GM21390 (cell line): ENCODE measurements at regions not wholly inside any gene's neighbourhood (a gene's known extent, or its start where the extent isn't known, plus 50 kb on each side); places are given as distances from the start of the nearest gene placed in this dataset.
"Not testable (repeated sequence)": the region's sequence is repeated elsewhere in the genome, so short reads cannot be mapped to it uniquely, and the experiment has no call there.

ENCODE experiments used
- ATAC-seq: cut with Tn5 transposase; IDR thresholded peaks from one replicate; pipeline ENCODE4 v1.9.1; 2021; ENCODE audit not compliant: unreplicated experiment

DNA sequence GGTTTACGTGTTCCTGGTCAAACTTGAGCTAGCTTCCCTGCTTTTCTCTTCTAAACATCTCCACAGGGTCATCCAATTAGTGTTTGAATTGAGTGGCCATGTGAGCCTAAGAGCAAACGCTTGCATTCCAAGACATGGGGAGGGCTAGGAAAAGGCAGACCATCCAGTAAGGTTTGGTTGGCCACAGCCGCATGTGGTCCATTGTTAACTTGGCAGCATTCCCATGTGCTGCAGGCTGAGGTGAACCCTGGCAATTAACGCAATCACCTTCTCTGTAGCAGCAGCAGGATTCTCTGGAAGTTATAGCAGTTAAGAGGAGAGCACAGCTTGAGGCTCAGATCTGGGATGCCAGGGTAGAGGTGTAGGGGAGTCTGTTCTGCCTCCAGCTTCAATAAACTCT, 502.2 kb upstream of the LMCD1 start:
- ATAC-seq = no peak

DNA sequence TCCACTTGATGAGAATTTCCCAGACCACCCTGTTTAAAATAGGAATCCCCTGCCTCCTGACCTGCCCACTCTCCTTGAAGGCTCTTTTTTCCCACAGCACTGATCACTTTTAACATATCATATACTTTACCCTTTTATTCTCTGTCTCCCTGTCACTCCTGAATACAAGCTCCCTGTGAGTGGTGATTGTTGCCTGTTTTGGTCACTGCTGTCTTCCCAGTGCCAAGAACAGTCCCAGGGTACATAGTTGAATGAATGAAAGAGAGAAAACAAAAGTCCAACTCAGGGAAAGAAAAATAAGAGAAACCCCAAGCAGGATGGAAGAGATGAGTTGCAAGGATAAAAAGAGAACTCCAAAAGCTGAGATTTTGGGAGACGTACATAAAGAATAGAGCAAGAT, 500.3 kb upstream of the LMCD1 start:
- ATAC-seq = no peak

DNA sequence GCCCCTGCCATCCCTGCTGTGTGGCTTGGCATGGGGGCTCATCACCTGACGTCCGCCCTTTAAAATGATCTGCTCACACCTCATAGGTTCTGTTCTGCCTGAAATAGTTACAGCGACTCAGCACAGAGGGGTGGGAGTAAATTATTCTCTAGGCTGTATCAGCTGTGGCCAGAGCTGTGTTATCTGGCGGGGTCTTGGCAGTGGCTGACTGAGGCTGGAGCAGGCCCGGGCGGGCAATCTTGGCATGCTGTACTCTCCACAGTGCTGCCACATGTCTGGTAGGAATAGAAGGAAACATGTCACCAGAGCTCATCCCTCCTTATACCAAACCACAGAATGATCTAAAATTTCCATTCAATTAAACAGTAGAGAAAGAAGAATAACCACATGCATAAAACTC, 499.9 kb upstream of the LMCD1 start:
- no peak for ATAC-seq

DNA sequence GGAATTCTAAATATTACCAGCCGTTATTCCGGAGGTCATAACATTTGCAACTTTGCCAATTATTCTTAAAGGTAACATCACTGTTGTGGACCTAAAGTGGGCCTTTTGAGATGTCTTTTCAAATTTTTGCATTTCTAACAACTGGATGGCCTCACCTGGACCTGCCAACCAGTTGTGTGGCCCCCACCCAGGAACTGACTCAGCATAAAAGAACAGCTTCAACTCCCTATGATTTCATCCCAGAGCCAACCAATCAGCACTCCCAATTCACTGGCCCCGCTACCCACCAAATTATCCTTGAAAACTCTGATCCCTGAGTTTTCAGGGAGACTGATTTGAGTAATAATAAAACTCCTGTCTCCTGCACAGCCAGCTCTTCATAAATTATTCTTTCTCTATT, 489.7 kb upstream of the LMCD1 start:
- no peak for ATAC-seq

DNA sequence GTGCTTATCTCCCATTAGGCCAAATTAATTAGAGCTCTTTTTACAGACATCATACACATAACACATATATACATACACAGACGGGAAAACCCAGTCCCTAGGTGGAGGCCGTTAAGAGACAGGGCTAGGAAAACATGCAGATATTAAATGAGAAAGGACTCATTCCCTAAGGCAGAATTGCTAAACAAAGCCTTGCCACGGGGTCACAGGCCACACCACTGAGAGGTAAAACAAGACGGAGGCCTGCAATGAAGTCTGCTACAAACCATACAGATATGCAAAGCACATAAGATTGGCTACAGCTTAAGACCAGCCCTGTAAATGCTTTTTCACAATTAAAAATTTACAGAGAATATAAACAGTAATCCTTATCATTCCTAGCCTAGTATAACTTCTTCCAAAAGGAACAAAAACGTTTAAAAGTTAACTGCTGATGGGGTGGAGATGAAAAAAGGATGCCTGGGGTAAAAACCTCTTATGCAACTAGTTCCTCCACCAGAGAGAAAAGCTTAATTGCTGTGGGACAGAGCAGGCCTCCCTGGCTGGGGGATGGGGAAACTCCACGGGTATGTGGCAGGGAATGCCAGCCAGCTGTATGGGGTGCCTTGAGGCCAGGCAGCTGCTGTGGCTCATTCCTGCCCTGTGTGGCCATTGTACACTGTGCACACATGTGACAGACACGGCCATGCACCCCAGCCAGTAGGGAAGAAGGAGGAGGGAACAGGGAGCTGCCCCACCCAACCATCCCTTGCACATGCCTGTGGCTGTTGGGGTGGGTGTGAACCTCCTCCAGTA, 481.4 kb upstream of the LMCD1 start:
- ATAC-seq = no peak

DNA sequence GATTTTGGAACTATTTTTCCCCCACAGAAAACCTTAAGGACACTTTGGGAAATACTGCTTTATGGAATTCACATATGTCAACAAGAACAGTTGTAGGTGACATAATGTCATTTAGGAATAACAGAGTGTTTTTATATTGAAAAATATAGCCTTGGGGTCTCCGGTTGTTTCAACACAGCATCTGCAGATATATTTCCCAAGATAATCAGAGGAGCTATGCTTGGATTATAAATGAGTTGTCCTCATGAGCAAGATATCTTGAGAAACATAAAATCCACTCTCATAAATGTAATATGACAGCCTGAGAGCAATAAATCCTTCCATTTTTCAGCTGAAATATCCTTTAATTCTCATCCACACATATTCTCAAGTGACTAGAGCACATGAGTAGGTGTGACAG, 473.7 kb upstream of the LMCD1 start:
- ATAC-seq = no peak

DNA sequence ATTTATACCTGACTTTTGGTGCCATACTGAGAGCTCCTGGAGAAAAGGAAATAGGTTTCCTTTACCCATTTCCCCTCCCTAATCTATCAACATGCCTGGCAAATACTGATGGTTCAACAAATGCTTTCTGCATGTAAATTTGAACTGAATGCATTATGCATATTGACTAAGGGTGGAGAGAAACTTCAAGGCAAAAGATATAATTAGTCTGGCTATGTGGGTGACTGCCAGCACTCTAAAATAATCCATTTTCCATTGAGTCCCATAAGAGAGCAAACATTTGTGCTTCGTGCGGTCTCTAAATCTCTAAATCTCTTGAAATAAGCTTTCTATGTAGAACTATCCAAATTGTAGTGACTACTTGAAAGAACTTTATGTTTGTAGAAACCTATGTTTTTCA, 451.3 kb upstream of the LMCD1 start:
- ATAC-seq = no peak

DNA sequence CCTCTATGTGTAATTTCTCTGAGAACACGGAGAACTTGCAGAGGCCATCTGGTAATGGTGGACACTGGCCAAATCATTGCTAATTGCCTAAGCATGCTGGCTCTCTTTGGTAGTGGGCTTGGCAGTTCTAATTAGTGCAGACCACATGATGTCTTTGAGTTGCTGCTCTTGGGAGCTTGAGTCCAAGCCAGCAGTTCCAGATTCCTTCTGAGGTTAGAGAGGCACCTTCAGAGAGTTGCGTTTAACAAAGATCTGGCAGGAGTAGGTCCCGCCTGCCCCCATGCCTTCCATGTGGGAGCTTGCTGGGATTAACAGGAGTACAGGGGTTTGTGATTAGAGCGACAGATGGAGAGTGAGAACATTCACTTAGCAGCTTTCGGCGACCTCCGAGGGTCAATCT, 449.0 kb upstream of the LMCD1 start:
- no peak for ATAC-seq

DNA sequence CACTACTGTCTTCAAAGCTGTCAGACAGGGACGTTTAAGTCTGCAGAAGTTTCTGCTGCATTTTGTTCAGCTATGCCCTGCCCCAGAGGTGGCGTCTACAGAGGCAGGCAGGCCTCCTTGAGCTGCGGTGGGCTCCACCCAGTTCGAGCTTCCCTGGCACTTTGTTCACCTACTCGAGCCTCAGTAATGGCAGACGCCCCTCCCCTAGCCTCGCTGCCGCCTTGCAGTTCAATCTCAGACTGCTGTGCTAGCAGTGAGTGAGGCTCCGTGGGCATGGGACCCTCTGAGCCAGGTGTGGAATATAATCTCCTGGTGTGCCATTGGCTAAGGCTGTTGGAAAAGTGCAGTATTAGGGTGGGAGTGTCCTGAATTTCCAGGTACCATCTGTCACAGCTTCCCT, 433.5 kb upstream of the LMCD1 start:
- not testable (repeated sequence) for ATAC-seq

DNA sequence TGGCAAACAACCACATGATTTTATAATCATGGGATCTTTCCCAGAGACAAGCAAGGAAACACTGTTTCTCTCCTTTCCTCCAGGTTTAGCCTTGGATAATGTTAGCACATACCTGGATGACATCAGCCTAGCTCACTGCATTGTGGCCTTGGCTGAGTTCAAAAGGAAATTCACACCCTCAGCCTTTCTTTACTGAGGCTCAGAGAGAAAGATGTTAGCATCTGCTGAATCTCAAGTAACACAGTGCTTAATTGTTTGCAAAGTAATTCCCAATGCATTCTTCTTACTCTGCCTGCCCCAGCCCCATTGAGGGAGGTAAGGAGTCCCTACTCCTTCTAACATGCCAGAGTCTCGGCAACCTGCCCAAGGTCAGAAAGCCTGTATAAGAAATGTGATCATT, 432.2 kb upstream of the LMCD1 start:
- ATAC-seq = no peak

DNA sequence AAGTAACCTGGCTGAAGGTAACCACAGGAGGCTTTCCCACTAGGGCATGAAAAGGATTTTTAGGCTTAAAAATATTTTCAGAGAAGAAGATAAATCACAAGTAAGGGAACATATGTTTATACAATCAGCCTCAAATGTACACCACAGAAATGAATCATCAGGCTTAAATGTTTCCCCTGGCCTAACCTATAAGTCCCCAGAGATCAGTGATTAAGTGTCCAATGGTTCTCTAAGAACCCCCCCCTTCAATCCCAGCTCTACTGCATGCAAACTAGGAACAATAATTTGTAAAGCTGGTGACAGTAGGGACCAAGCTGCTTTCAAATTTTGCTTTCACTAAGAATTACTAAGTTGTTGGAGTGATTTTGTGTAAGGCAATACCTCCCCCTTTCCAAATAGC, 431.6 kb upstream of the LMCD1 start:
- no peak for ATAC-seq

DNA sequence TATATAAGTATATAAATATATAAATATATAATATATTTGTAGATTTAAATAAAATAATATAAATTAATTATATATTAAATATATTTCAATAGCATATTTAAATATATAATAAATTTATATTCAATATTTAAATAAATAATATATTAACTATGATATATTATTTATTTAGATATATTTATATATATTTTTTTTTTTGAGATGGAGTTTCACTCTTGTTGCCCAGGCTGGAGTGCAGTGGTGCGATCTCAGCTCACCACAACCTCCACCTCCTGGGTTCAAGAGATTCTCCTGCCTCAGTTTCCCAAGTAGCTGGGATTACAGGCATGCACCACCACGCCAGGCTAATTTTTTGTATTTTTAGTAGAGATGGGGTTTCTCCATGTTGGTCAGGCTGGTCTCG, 426.9 kb upstream of the LMCD1 start:
- ATAC-seq = not testable (repeated sequence)

DNA sequence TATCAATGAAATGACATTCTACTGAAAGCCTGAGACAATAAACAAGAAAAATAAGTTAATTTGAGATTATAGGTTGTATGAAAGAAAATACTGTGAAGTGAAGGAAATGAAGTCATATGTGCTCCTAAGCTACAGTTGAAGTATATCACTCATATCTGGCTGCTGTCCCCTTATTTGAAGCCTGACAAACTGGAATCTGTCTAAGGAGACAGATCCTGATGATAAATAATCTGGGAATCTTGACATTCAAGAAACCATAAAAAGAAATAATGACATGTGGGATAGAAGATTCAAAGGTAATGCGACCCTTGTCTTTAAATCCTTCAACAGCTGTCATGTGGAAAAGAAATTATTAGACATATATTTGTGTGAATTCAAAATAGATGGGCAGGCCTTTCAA, 424.5 kb upstream of the LMCD1 start:
- no peak for ATAC-seq

DNA sequence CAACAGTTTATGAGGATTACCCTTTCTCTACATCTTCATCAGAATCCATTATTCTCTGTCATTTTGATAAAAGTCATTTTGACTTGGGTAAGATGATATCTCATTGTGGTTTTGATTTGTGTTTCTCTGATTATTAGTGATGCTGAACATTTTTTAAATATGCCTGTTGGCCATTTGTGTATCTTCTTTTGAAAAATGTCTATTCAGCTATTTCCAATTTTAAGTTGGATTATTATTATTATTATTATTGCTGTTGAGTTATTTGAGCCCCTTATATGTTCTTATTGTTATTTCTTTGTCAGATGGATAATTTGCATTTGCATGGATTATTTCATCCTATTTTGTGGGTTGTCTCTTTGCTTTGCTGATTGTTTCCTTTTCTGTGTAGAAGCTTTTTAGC, 421.2 kb upstream of the LMCD1 start:
- ATAC-seq = no peak

DNA sequence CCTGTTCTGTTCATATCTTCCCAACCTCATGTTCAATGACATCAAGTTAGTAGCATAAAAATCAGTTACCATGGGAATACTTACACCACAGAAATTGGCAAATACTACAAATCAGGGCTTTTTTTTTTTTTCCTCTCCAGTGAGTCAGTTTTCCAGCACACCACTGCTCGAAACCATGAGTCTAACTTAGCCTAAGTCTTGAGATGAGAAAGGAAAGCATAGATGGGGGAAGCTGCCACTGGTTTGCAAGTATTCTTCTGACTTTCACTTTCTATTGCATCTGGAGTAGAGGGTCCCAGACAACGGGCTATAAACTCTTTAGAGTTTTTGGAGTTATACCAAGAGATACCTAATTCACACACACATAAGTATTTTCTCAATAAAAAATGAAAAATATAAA, 416.1 kb upstream of the LMCD1 start:
- ATAC-seq = no peak

DNA sequence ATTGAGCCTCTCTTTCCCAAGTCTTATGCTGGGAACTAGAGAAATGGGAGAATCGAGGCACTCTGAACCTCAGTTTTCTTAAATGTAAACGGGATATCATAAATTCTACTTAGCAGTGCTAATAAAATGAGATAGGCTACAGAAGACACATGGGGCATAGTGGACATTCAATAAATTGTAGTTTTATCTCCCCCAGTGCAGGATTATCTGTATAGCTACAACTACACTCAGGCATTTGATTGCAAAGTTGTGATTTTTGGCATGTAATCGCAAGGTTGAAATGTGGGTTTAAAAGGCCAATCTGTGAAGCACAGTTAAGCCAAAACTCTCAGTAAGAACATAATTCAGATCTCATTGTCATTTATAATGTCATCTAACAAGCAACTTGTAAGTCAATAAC, 413.7 kb upstream of the LMCD1 start:
- no peak for ATAC-seq

DNA sequence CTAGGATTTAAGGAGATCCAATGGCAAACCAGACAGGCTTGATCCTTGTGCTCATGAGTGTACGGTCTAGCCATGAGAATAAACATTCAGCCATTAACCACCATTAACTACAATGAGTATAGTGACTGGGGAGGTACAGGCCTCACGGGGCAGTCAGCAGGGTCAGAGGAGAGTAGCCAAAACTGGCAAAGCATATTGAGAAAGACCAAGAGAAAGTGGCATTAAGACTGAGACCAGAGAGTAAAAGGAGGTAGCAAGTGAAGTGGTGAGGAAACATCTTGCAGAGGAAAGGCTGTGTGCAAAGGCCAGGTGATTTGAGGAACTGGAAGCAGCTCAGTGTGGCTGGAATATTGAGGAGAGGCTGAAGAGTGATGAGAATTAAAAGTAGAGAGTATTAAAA, 407.2 kb upstream of the LMCD1 start:
- no peak for ATAC-seq

DNA sequence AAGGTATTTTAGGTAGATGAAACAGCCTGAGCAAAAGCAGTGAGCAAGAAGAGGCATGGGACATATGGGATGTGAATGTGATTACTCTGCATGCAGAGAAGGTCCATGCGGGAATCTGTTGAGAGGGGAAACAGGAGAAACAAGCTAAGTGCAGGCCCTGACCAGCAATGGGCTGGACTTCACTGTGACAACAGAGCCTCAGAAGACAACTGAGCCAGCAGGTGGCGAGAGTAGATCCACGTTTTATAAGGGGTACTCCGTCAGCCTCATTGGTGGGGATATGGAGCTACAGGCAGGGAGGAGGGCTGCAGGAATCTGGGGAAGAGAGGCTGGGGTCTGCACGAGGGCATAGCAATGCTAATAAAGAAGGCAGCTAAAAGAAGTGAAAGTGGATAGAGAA, 405.9 kb upstream of the LMCD1 start:
- ATAC-seq = no peak

DNA sequence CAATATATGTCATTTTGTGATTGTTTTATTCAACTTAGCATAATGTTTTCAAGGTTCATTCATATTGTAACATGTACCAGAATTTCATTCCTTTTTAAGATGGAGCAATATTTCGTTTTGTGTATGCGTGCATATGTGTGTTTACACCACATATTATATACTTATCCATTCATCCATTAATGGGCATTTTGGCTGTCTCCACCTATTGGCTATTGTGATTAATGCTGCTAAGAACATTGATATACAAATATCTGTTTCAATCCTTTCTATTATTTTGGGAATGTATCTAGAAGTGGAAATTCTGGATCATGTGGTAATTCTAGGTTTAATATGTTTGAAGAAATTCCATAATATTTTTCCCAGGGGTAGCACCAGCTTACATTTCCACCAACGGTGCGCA, 403.9 kb upstream of the LMCD1 start:
- no peak for ATAC-seq

DNA sequence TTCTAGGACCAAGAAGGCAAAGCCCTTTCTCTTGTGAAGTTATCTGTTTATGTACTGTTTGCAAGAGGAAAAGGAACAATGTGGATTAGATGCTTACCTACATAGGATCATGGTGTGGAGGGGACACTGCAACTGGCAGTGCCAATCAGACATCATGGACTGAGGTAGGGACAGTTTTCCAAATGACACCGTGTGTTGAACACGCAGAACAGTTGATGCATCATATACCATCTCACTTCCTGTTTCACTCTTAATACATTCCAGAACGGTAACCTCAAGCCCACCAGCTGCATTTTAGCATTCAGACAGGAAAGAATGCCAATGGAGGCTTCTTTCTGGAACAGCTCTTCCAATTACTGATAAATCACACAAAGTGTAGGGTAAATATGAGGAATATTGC, 397.7 kb upstream of the LMCD1 start:
- ATAC-seq = peak; percentile 65

DNA sequence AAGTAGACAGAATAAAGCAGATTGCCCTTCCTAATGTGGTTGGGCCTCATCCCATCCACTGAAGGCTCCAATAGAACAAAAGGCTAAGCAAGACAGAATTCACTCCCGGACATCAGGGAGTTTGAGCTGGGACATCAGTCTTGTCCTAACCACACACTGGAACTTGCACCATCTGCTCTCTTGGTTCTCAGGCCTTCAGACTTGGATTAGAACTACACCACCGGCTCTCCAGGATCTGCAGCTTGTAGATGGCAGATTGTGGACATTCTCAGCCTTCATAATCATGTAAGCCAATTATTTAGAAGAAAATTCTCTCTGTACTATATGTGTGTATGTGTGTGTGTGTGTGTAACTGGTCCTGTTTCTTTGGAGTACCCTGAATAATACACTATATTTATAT, 394.7 kb upstream of the LMCD1 start:
- ATAC-seq = no peak

DNA sequence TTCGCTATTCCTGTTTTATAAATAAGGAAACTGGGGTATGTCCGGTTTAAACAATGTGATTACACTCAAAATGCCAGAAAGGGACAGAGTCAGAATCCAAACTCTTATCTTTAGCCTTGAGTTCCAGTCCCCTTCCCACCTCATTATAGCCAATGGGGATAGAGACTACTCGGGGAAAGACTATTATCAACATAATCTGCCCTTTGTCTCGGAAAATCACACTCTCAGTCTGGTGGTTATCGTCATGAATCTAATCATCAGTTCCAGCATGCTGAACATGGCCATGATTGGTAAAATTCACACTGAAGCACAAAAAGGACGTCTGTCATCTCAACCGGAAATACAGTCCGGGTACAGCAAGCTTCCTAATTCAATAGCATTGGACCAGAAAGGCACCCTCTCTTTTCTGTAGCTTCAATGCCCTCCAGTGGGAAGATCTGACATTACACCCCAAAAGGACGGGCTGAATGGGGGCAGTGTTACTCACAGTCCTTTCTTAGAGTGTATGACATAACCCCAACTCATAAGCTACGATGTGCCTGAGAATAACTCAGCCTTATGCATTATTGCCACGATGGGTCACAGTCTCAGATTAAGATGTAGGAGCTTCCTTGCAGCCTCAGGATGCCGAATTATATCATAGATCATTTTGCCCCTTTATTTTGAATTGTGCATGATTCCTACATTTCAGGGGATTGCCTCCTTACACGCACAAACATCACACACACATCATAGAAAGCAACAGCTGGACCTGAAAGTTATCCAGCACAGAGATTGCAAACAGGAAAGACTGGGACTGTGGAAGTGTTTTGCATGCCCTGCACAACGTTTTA, 390.4 kb upstream of the LMCD1 start:
- ATAC-seq = peak; percentile 98

DNA sequence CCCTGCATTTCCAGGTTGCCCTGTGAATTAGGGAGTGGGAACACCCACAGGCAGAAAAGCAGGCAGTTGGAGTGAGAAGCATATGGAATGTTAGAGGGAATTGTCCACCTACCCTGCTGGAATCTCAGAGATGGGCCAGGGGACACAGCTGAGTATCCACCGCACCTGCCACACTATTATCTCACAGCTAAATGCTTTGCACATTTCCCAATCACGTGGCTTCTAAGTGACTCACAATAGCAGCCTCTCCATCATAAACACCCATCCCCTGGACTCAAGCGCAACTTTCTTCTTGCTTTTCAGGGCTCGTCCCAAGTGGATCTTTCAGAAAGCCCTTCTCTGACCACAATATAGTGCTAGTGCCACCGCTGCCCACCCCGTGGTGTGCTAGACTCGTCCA, 389.0 kb upstream of the LMCD1 start:
- ATAC-seq = no peak
